ENCODE measurements at regions not wholly inside any gene's neighbourhood (a gene's known extent, or its start where the extent isn't known, plus 50 kb on each side); places are given as distances from the start of the nearest gene placed in this dataset.

- no peak overlapping the region for H3K4me3 ChIP-seq (replicated peaks in 1 of 2; ENCODE audit: low read depth in 2 of 2, low read length in 2 of 2)
- TF ChIP-seq, protein P1, sequence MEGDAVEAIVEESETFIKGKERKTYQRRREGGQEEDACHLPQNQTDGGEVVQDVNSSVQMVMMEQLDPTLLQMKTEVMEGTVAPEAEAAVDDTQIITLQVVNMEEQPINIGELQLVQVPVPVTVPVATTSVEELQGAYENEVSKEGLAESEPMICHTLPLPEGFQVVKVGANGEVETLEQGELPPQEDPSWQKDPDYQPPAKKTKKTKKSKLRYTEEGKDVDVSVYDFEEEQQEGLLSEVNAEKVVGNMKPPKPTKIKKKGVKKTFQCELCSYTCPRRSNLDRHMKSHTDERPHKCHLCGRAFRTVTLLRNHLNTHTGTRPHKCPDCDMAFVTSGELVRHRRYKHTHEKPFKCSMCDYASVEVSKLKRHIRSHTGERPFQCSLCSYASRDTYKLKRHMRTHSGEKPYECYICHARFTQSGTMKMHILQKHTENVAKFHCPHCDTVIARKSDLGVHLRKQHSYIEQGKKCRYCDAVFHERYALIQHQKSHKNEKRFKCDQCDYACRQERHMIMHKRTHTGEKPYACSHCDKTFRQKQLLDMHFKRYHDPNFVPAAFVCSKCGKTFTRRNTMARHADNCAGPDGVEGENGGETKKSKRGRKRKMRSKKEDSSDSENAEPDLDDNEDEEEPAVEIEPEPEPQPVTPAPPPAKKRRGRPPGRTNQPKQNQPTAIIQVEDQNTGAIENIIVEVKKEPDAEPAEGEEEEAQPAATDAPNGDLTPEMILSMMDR (IDR thresholded peaks at IDR 0.05; ENCODE audit: low read depth, low read length): no peak
- no peak for DNase-seq (ENCODE audit: low read depth in 2 of 2)
These were observed 370.6 kb upstream of the UBE2E3 start for GRCh38 chr2:180609626-180610340.

- DNase-seq (ENCODE audit: low read depth in 2 of 2): no peak
- TF ChIP-seq, protein P1 (IDR thresholded peaks at IDR 0.05; ENCODE audit: low read depth, low read length): no peak
- no peak overlapping the region for H3K4me3 ChIP-seq (replicated peaks in 1 of 2; ENCODE audit: low read depth in 2 of 2, low read length in 2 of 2)
These were observed 372.8 kb upstream of the UBE2E3 start for GRCh38 chr2:180607514-180608049.

GRCh38 chr2:180604077-180604476 lies 376.3 kb upstream of the UBE2E3 start:
- TF ChIP-seq, protein P1 (IDR thresholded peaks at IDR 0.05; ENCODE audit: low read depth, low read length): peak; percentile 42
- peak; percentile 7 to 45 for DNase-seq (ENCODE audit: low read depth in 2 of 2)

DNA sequence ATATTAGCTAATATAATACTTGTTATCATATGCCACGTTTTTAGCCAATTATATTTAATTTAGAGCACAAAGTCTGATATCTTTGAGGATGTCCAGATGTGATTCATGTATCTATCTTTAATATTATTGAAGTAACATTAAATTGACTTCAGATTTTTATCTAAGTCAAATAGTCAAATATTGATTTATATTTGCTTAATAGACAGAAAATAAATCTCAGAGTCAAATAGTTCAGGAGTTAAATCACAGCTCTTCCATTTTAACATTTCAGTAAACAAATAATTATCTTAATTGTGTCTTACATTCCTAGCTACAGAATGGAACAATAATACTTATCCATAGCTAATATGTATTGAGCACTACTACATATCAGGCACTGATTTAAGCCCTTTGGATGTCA lies 379.4 kb upstream of the UBE2E3 start:
- TF ChIP-seq, protein P1 (IDR thresholded peaks at IDR 0.05; ENCODE audit: low read depth, low read length): no peak

More at GRCh38 chr2:180604077-180604476, 376.3 kb upstream of the UBE2E3 start:
- no peak overlapping the region for H3K4me3 ChIP-seq (replicated peaks in 1 of 2; ENCODE audit: low read depth in 2 of 2, low read length in 2 of 2)

GRCh38 chr2:180599804-180600203 lies 380.6 kb upstream of the UBE2E3 start:
- DNase-seq (ENCODE audit: low read depth in 2 of 2): no peak
- TF ChIP-seq, protein P1 (IDR thresholded peaks at IDR 0.05; ENCODE audit: low read depth, low read length): no peak
- H3K4me3 ChIP-seq (replicated peaks in 1 of 2; ENCODE audit: low read depth in 2 of 2, low read length in 2 of 2): no peak overlapping the region

More for the DNA sequence above, 379.4 kb upstream of the UBE2E3 start:
- H3K4me3 ChIP-seq (replicated peaks in 1 of 2; ENCODE audit: low read depth in 2 of 2, low read length in 2 of 2): no peak overlapping the region
- no peak for DNase-seq (ENCODE audit: low read depth in 2 of 2)

- TF ChIP-seq, protein P1 (IDR thresholded peaks at IDR 0.05; ENCODE audit: low read depth, low read length): no peak
- DNase-seq (ENCODE audit: low read depth in 2 of 2): no peak
- no peak overlapping the region for H3K4me3 ChIP-seq (replicated peaks in 1 of 2; ENCODE audit: low read depth in 2 of 2, low read length in 2 of 2)
These were observed 383.2 kb upstream of the UBE2E3 start for GRCh38 chr2:180597179-180597578.

All from cardiac fibroblast (primary cell).